HL-60 (cell line): ENCODE measurements at regions not wholly inside any gene's neighbourhood (a gene's known extent, or its start where the extent isn't known, plus 50 kb on each side); places are given as distances from the start of the nearest gene placed in this dataset.

Experiments used
- CTCF ChIP-seq: IDR thresholded peaks from one replicate; pipeline ENCODE4 v1.5.1; 2011; ENCODE audit warnings: low read length, control low read depth, inconsistent platforms; ENCODE audit not compliant: insufficient read depth
- POLR2AphosphoS5 ChIP-seq: IDR thresholded peaks from 2 replicates; pipeline ENCODE4 v1.6.1; 2012; ENCODE audit warnings: low read depth

- TF ChIP-seq POLR2AphosphoS5, result no peak
- no peak for TF ChIP-seq CTCF
These were observed 567.3 kb upstream of the ZNF385D start for GRCh38 chr3:22318325-22318724.
